Astrocyte (in vitro differentiated cells and primary cell): ENCODE measurements at regions not wholly inside any gene's neighbourhood (a gene's known extent, or its start where the extent isn't known, plus 50 kb on each side); places are given as distances from the start of the nearest gene placed in this dataset.

Source experiments
- EZH2 ChIP-seq: IDR thresholded peaks from 2 replicates; pipeline ENCODE4 v1.6.1; 2012; ENCODE audit warnings: mild to moderate bottlenecking, low read length, inconsistent platforms; ENCODE audit not compliant: insufficient read depth
- TF ChIP-seq, protein P1 (sequence below): IDR thresholded peaks from 2 replicates; pipeline ENCODE4 v1.5.1; 2011; ENCODE audit warnings: low read depth, mild to moderate bottlenecking, inconsistent platforms, low read length, moderate library complexity; ENCODE audit not compliant: insufficient read depth

DNA sequence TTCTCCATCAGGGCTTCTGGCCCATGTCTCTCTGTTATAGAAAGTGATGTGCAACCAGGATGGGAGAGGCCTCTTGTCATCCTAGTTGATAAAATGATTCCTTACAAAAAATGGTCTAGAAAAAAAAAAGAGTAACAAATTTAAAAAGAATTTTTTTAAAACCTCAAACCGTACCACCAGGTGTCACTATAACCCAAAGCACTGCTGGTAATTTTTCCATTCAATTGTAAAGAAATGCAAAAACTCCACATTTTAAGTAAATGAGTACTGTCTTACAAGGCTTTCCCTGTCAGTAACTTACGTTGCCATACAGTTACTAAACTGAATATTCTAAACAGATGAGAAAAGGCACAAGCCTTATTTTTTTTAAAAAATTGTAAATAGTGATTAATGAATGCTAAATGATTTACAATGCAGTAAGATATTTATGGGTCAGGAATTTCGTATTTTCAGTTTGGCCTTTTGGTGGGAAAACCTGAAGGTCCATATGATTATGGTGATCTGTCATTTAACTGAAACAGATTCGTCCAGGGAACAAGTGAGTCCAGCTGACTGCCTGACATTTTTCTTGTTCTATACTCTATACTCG is 95.4 kb downstream of the OGFRL1 start:
- no peak for TF ChIP-seq EZH2
- TF ChIP-seq, protein P1, sequence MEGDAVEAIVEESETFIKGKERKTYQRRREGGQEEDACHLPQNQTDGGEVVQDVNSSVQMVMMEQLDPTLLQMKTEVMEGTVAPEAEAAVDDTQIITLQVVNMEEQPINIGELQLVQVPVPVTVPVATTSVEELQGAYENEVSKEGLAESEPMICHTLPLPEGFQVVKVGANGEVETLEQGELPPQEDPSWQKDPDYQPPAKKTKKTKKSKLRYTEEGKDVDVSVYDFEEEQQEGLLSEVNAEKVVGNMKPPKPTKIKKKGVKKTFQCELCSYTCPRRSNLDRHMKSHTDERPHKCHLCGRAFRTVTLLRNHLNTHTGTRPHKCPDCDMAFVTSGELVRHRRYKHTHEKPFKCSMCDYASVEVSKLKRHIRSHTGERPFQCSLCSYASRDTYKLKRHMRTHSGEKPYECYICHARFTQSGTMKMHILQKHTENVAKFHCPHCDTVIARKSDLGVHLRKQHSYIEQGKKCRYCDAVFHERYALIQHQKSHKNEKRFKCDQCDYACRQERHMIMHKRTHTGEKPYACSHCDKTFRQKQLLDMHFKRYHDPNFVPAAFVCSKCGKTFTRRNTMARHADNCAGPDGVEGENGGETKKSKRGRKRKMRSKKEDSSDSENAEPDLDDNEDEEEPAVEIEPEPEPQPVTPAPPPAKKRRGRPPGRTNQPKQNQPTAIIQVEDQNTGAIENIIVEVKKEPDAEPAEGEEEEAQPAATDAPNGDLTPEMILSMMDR = peak; percentile 68
